ENCODE measurements at regions not wholly inside any gene's neighbourhood (a gene's known extent, or its start where the extent isn't known, plus 50 kb on each side); places are given as distances from the start of the nearest gene placed in this dataset.

DNA sequence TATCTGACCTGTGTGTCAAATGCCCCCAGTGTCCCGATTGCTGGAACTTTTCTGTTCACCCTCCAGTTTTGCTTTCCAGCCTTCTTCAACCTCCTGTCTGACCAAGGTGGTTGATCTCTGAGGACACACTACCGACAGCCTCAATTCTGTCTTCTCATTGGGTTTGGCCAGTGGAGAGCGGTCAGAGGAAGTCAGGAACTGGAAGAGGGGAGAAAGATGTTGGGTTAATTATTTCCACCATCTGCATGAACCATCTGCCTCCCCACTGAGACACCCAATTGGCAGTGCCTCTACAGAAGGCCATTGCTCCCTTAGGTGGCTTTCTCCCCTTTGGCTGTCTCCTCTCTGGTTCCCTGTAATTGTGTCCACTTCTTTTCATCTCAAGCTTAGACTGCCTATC is 154.3 kb upstream of the RAI14 start:
- no peak for DNase-seq (ENCODE audit: low read depth in 2 of 2, low spot score in 1 of 2)

DNA sequence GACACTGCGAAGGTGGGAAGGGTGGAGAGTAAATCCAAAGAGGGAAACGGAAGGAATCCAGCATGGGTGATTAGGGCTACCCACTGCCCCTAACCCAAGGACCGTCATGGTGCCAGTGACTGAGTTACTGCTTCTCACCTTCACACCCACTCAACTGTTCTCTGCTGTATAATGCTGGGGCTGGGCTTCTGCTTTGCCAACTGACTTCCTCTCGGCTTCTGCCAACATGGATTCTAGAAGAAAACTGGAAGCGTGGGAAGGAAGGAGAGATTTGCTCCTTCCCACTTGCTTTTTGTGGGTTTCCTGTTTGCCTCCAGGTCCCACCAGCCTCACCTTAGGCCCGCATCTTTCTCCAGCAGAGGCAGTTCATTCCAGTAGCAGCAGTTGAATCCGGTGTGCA is 153.5 kb upstream of the RAI14 start:
- no peak for DNase-seq (ENCODE audit: low read depth in 2 of 2, low spot score in 1 of 2)

DNA sequence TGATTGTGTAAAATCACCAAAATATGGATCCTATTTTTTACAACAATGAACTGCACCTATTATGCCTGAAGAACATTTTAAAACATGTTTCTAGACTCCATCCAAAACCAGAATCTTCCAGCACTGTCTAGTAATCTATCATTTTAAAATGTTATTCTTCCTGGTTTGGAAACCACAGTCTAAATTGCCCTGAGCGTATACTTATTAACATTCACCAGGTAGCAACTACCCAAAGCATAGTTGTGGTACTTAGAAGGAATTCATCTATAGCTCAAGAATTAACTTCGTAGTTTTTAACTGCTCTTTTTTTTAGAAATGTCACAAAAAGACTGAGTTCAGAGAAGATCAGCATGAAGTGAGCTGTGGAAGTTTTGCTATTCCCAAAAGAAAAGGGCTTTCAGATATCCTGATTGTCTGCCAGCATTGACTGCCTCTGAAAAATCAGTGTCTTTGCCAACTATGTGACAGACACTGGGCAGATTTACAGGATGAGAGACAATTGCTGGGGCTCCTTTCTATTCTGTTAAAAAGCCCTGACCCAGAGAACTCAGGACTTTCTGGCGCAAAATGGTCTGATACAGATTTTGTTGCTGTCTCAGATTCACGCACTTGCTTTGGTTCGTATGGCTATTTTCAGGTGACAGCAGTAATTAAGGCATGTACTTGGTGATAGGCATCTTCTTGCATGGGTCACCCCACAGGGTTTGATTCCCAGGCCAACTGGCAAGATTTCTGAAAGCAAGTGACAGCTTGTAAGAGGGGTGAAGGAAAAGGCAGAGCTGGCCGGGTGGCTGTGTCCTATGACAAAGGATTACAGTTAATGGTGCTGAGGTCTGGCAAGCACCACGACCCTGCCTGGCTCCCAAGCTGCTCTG is 152.5 kb upstream of the RAI14 start:
- DNase-seq (ENCODE audit: low read depth in 2 of 2, low spot score in 1 of 2), result no peak

DNA sequence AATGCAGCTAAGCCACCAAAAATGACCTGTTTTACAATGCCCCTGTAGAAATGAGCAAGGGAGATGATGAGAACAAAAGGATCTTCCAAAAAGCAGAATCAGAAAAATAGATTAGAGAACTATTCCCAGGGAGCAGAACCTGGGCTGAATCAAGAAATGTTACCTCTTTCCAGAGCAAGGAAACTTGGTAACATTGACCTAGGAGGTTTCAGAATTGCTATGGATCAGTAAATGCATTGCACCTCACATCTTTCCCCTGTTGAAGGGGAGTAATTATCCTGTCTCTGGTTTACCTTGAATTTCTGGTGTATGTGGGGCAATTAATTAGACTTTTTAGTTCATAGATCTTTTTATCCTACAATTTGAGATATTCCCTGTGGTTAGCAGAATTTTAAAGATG is 151.2 kb upstream of the RAI14 start:
- DNase-seq (ENCODE audit: low read depth in 2 of 2, low spot score in 1 of 2), result no peak

DNA sequence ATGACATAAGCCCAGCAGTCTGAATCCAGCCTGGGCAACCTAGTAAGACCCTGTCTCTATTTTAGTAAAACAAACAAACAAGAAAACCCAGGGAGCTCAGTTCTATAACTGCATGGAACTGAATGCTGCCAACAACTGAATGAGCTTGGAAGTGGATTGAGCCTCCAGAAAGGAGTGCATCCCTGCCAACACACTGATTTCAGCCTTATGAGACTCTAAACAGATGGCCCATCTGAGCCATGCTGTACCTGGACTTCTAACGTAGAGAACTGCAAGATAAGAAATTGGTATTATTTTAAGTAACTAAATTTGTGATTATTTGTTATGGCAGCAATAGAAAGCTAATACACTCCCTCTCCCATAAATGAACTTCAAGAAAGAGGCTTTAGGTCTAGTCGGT is 150.4 kb upstream of the RAI14 start:
- DNase-seq (ENCODE audit: low read depth in 2 of 2, low spot score in 1 of 2), result no peak

DNA sequence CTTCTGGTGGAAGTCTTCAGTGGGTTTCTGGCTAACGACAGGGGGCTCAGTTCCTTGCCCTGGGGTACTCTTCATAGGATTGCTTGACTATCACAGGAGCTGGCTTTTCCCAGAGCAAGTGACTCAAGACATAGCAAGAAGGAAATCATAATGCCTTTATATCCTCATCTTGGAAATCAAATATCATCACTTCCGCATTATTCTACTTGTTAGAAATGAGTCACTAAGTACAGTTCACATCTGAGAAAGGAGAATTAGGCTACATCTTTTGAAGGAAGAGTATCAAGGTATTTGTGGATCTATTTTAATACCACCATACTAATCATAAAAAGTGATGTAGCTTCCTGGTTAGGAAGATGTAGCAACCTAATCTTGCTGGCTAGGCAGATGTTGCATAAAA is 148.2 kb upstream of the RAI14 start:
- DNase-seq (ENCODE audit: low read depth in 2 of 2, low spot score in 1 of 2), result no peak

DNA sequence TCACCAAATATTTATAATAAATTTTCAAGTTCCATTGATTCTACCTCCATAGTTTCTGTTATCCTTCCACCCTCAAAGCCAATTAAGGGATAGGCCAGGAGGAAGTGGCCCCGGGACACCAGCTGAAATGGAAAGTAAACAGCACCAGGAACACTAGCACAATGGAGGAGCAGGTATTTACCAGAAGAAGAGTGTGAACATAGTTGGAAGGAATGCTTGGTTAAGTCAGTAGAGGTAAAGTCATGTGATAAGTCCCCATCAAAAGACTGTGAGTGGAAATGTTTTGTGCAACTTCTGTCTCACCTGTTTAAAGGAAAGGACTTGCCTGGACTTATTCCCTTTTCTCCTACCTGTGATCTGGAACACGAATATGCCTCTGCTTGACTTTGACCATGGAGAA is 146.7 kb upstream of the RAI14 start:
- DNase-seq (ENCODE audit: low read depth in 2 of 2, low spot score in 1 of 2), result no peak

DNA sequence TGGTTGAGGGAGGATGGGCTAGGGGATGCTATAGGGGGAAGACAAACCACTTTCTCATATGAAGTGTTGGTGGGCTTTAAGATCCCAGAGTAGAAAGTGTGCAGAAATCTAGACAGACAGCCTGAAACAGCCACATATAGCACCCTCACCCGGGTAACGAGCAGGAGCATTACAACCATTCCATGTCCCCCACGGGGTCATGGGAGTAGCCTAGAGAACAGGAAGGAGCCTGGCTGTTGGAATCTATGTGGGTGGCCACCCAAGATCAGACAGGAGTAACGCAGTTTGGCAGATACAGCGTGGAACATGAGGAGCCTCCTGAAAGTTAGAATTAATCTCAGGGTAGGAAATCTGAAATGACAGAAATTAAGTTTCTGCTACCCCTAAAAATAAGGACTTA is 146.1 kb upstream of the RAI14 start:
- DNase-seq (ENCODE audit: low read depth in 2 of 2, low spot score in 1 of 2), result no peak

DNA sequence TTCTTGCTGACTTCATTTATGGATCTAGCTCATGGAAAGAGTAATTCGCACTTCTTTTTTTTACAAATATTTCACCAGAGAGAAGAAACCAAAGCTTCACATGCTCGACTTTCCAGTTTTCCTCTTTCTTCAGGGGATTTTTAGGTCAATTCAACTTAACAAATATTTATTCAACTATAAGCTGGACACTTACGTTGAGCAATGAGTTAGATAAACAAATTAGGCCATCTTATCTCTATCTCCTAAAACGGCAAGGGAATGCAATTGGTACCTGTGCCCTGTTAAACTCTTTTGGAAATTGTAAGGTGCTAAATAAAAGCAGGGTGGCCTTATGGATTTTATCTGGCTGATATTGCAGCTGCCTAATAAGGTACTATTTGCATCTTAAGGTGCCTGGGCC is 145.1 kb upstream of the RAI14 start:
- DNase-seq (ENCODE audit: low read depth in 2 of 2, low spot score in 1 of 2), result no peak

DNA sequence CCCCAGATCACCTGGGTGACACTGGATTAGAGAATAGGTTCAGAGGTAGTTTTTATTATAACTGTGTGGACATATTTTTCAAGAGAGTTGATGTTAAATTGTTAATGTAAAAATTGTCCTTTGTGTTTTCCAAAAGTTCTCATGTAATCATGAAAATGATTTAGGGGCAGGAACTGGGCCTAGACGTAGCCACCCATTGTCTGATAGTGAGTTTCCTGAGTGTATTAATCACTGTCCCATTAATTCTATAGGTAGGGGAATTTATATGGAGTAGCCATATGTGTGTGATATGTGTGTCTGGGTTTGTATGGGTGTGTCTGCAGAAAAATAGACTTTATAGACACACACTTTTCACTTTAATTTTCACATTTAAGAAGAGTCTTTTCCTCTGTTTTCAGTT is 144.6 kb upstream of the RAI14 start:
- DNase-seq (ENCODE audit: low read depth in 2 of 2, low spot score in 1 of 2), result no peak

DNA sequence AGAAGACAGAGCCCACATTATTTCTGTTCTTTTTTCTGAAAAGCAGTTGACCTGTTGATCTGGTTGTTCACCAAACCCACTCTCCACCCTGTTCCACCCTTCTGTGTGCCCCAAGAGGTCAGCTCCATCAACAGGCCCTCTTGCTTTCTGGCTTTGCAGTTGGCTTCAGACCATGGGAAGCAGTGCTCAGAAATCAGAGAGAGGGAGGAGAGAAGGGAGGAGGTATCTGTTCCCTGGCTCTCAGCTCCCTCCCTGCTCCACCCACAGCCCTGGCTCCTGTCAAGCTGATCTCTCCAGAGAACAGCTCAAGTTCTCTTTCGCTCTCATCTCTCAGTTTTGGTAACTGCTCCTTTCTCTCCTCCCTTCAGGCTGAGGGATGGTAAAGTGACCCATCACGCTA is 144.2 kb upstream of the RAI14 start:
- no peak for DNase-seq (ENCODE audit: low read depth in 2 of 2, low spot score in 1 of 2)

DNA sequence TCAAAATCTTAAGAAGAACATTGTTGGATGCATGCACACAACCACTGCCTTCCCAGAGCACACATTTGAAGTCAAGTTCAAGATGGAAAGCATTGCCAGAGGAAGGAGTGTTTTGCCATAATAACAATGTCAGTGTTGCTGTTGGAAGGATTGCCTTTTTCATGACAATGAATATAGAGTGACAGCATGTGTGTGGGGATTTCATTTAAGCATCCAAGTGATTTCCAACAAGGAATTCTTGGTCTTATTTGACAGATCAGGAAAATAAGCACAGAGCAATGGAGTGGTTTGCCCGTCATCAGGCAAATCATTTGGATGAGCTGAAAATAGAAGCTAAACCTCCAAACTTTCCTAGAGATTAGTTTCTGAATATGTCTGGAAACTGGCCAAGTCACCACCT is 140.0 kb upstream of the RAI14 start:
- DNase-seq (ENCODE audit: low read depth in 2 of 2, low spot score in 1 of 2), result no peak

DNA sequence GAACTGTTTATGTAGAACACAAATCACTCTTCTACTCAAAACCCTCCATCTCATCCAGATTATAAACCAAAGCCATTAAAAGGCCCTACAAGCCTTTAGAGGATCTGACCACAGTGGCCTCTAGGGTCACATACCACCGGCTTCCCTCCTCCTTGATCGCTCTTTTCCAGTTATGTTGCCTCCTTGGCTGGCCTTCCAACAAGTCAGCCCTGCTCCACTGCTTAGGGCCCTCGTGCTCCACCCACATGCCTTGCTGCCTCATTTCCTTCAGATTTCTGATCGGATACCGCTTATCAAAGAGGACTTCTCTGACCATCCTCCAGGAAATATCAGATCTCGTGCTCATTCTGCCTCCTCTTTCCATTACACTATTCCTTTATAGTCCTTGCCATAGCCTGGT is 139.4 kb upstream of the RAI14 start:
- no peak for DNase-seq (ENCODE audit: low read depth in 2 of 2, low spot score in 1 of 2)

DNA sequence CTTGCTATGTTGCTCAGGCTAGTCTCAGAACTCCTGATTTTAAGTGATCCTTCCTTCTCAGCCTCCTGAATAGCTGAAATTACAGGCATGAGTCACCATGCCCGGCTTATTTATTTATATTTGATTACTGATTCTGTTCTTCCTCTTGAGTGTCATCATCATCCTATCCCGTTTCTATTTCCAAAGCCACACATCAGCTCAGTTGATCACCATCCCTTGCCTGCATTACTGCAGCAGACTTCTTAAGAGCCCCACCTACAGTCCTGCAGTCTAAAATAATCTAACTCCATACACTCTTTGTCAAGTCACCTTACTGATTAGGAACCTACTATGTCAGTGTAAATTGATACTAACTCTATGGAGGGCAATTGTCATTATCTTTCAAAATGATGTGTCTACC is 138.9 kb upstream of the RAI14 start:
- no peak for DNase-seq (ENCODE audit: low read depth in 2 of 2, low spot score in 1 of 2)

DNA sequence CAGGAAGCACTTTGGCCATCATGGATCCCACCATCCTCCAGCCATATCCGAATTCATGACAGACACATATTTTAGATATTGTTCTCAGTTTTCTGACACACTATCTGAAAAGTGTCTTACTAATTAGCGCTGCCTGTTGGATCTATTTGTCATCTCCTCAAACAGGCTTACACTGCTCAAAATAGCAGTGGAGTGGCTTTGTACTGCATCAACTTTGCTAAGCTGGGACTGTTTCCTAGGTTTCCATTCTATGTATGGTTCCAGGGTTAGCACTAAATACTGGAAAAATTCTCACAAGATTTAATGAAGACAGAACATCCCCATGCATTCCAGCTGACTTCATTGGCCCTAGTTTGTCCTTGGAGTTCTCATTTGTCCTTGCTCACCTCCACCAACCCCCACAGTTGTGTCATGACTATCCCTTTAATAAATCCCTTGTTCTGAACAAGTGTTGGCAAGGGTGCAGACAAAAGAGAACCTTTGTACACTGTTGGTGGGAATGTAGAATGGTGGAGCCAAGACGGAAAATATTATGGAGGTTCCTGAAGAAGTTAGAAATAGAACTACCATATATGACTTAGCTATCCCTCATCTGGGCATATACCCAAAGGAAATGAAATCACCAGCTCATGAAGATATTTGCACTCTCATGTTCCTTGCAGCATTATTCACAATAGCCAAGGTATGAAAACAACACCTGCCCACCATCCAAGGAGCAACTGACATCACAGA is 136.5 kb upstream of the RAI14 start:
- no peak for DNase-seq (ENCODE audit: low read depth in 2 of 2, low spot score in 1 of 2)

DNA sequence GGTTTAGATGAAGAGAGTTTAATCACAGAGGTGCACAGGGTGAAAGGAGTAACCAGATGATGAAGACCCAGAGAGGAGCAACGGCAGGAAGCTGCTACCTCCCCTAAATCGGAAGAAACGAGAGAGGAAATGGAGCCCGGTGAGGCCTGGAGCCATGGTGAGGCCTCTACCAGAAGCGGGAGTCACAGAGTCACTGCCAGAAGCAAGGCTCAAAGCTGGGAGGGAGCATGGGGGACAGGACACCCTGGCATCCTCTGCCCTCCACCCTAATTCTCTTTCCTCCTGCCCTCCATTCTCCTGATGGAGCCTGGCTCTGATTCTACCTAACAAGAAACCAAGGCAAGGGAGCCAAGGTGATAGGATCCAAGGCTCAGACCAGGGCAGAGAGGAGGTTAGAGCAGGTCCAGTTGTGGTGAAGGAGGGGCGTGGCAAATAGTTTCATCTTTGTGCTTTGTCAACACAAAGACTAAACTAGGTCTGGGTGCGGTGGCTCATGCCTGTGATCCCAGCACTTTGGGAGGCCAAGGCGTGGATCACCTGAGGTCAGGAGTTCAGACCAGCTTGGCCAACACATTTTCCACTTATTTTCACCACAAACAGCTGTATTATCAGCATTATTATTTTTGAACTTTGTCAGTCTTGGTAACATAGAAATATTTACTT is 134.4 kb upstream of the RAI14 start:
- DNase-seq (ENCODE audit: low read depth in 2 of 2, low spot score in 1 of 2), result no peak

DNA sequence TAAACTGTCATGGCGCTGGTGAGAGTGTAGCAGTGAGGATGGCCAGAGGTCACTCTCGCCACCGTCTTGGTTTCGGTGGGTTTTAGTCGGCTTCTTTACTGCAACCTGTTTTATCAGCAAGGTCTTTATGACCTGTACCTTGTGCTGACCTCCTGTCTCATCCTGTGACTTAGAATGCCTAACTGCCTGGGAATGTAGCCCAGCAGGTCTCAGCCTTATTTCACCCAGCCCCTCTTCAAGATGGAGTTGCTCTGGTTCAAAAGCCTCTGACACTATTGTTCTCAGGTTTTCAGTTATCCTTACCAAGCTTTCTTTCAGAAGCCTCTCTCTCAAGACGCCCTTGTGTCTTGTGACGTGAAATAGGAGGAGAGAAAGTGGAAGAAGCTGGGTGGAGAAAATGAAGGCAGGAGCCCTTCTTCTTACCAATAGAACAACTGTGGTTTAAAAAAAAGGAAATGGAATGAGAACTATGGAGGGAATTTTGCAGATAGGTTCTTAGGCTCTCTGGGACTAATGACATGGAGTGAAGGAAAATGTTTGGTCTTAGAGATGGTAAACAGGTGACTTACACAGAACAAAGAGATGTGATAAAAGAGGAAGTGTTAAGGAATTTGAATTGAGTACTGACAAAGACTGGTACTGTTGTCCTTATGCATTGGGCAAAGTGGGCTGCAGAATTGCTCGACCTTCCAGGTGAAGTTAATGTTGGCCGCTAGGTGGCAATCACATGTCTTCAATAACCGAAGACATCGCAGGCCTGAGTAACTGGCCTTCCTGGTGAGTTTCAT is 133.3 kb upstream of the RAI14 start:
- DNase-seq (ENCODE audit: low read depth in 2 of 2, low spot score in 1 of 2), result peak in 1 of 2 donors; percentile 6

DNA sequence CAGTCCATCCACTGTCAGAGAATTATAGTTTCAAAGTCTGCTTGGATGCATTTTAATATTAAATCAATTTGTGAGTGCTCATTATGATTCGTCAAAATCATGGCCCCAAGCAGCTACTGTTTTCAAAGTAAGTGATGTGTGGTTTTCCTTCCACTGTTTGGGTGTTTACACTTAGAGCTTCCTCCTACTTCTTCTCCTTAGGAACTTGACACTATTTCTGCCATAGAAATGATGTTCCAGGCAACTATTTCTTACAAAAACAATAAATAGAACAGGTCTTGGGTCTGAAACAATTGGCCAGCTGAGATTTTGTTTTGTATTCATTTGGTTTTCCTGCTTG is 132.8 kb upstream of the RAI14 start:
- DNase-seq (ENCODE audit: low read depth in 2 of 2, low spot score in 1 of 2), result no peak

DNA sequence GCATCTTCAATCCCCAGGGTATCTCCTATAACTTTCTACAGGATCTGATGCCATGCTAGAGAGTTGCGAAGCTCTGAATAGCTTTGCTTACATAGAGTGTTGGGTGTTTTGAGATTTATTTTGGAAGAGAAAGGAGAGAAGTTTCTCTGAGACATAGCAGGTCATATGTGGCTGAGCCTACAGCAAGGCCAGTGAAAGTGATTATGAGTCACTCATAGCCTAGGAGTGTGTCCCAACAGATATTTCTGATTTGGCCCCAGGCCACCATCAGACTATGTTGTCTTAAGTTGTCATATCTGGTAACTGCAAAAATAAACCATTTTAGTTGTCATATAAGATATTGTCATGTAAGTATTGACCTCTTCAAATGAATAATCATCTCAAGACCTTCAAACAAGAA is 132.0 kb upstream of the RAI14 start:
- no peak for DNase-seq (ENCODE audit: low read depth in 2 of 2, low spot score in 1 of 2)

DNA sequence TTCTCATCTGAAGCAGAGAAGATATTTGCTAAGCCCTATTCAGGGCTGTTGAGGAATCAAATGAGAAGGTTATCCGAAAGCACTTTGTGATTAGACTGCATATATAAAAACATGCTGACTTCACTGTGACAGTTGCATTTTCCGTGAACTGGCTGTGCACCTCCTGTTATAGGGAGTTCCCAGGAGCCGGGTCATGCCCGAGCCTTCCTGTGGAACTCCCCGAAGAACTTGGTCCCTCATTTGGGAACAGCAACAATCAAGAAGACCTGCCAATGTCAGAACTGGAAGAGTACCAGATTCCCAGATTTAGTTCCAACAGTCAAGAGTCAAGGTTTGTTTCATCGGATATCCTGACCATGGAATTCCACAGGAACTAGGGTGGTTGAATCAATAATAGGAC is 130.4 kb upstream of the RAI14 start:
- DNase-seq (ENCODE audit: low read depth in 2 of 2, low spot score in 1 of 2), result no peak

DNA sequence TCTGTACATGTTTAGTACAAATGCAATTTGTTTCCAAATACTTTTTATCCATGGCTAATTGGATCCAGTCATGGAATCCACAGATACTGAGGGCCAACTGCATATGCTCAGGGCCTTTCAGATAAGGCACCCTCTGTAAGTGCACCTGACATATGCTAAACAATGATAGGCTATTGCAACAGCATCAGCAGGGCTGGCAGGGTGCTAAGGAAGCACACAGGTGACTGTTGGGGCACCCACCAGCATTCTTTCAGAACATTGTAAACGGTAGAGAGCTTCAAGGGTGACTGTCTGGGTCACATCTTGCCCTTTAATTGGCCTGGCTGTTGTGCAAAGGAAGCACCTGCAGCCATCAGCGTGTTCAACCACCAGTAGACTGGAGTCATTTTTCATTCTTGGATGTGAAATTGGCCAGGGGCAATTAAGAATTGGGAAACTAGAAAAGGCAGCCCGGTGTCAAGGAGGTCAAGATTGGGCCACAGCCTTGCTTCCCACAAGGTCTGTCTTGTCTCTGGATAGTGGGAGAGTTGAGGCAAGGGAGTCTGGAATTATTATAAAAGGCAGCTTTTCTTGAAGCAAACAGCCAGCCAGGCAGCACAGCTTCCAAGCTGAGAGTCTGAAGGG is 129.3 kb upstream of the RAI14 start:
- no peak for DNase-seq (ENCODE audit: low read depth in 2 of 2, low spot score in 1 of 2)

Measured in stimulated activated CD8-positive, alpha-beta memory T cell treated with anti-CD3 and anti-CD28 coated beads, Interleukin-4, amount 100 ng/mL, for 4 hours (primary cell).